Rectal smooth muscle tissue (tissue), 1 donor: ENCODE measurements at regions not wholly inside any gene's neighbourhood (a gene's known extent, or its start where the extent isn't known, plus 50 kb on each side); places are given as distances from the start of the nearest gene placed in this dataset.

Experiments
- H3K27ac ChIP-seq: one replicate; pipeline ENCODE4 v1.7.0; 2013; ENCODE audit warnings: low read depth, low read length, inconsistent platforms
- H3K27me3 ChIP-seq: one replicate; pipeline ENCODE4 v1.7.0; 2013; ENCODE audit warnings: low read length; ENCODE audit not compliant: control insufficient read depth, insufficient read depth
- H3K36me3 ChIP-seq: one replicate; pipeline ENCODE4 v1.7.0; 2013; ENCODE audit warnings: low read length; ENCODE audit not compliant: control insufficient read depth, insufficient read depth
- H3K4me1 ChIP-seq: one replicate; pipeline ENCODE4 v1.7.0; 2013; ENCODE audit warnings: low read length; ENCODE audit not compliant: control insufficient read depth, insufficient read depth
- H3K4me3 ChIP-seq: one replicate; pipeline ENCODE4 v1.7.0; 2013; ENCODE audit warnings: low read length
- H3K9ac ChIP-seq: one replicate; pipeline ENCODE4 v1.7.0; 2013; ENCODE audit warnings: low read length

- Histone ChIP-seq H3K4me3 (no peak overlapping the region), H3K36me3 (no peaks in the 10 kb centered on the region), H3K4me1 (no peaks in the 10 kb centered on the region), H3K9ac (no peak overlapping the region), H3K27me3 (peaks cover 2% of the 10 kb centered on the region), H3K27ac (no peak overlapping the region)
Measured at GRCh38 chr13:111919286-111919685, 147.7 kb upstream of the SOX1 start.

- peaks cover 2% of the 10 kb centered on the region for H3K27me3 ChIP-seq
- H3K4me1 ChIP-seq, result no peaks in the 10 kb centered on the region
- no peak overlapping the region for H3K9ac ChIP-seq
- H3K4me3 ChIP-seq, result no peak overlapping the region
- H3K36me3 ChIP-seq, result no peaks in the 10 kb centered on the region
- no peak overlapping the region for H3K27ac ChIP-seq
Measured at GRCh38 chr13:111919849-111920248, 147.1 kb upstream of the SOX1 start.

DNA sequence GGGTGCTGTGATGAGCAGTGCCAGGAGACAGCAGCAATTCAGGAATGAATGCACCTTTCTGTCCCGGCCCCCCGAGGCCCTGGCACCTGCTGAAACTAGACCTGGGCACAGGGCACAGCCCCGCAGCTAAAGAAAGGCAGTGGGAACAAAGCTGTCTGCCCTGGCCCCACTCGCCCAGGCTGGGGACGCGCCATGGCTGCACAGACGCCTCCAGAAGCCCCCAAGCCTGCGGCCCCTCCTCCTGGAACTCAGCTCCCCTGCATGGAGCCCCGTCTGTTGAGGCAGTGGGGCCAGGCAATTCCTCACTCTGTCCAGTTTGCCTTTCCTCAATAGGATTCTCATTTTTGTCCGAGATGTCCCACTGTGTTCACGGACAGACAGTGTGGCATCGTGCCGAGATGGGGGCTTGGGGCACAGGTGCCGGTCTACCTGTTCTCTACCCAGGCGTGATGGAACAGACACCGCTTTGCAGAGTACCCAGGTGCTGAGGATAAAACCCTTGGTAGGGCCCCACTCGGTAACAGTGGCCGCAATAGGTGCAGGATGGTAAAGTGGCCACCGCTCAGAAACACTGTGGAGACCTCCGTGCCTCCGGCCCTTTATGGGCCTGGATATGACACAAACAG lies 146.5 kb upstream of the SOX1 start:
- H3K27ac ChIP-seq, result no peak overlapping the region
- no peak overlapping the region for H3K4me3 ChIP-seq
- no peaks in the 10 kb centered on the region for H3K36me3 ChIP-seq
- H3K9ac ChIP-seq, result no peak overlapping the region
- H3K4me1 ChIP-seq, result no peaks in the 10 kb centered on the region
- H3K27me3 ChIP-seq, result peaks cover 2% of the 10 kb centered on the region

DNA sequence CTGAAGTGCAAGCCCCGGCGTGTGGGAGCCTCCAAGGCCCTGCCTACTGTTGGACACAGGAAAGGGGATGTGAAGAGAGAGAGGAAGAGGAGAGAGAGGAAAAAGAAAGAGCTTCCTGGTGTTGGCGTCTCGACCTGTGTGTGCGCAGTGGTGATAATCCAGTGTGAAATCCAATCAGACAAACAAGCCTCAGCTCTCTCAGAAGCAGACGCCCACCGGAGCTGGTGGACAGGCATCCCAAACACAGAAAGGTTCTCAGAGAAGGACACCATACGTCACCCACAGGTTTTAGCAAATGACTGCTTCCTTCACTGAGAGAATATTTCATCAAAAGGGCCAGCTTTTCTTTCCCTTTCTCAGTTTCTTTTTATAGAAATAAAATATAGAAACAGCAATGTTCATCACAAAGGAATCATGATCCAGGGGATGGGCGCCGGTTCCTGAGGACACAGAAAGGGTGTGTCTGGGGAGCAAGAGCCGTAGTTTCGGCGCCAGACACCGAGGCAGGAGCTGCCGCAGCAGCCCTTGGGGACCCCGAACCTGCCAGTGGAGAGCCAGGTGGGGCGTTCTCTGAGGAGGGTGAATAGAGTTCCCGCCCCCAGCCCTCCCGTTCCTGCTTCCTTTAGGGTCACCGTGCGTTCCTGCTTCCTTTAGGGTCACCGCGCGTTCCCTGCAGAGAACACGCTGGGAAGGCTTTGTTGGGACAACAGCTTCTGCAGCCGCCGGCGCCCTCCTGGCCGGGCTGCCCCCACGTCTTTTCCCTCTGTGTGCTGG lies 145.8 kb upstream of the SOX1 start:
- Histone ChIP-seq H3K27me3 (peaks cover 2% of the 10 kb centered on the region), H3K27ac (no peak overlapping the region), H3K4me3 (no peak overlapping the region), H3K9ac (no peak overlapping the region), H3K36me3 (no peaks in the 10 kb centered on the region), H3K4me1 (no peaks in the 10 kb centered on the region)

GRCh38 chr13:111922086-111922485 lies 144.9 kb upstream of the SOX1 start:
- H3K27ac ChIP-seq, result no peak overlapping the region
- peaks cover 2% of the 10 kb centered on the region for H3K27me3 ChIP-seq
- no peak overlapping the region for H3K9ac ChIP-seq
- H3K4me3 ChIP-seq, result no peak overlapping the region
- no peaks in the 10 kb centered on the region for H3K4me1 ChIP-seq
- H3K36me3 ChIP-seq, result no peaks in the 10 kb centered on the region

DNA sequence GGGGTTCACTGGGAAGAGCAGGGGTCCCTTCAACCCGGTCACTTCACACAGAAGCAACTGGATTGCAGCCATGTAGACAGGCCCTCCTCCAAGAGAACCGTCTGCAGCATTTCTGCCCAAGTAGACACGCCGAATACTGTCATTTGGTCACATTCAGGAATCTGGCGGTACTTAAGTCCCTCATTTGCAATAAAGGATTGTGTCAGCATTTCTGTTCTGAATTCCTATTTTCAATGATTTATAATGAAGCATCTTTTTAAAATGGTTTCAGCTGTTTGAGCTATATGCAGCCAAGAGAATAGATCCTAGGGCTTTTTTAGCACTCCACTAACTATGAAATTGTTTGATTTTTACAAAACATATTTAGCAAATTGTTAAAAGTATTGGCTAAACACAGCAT lies 143.5 kb upstream of the SOX1 start:
- H3K27me3 ChIP-seq, result peaks cover 2% of the 10 kb centered on the region
- no peak overlapping the region for H3K9ac ChIP-seq
- no peaks in the 10 kb centered on the region for H3K36me3 ChIP-seq
- H3K4me3 ChIP-seq, result no peak overlapping the region
- H3K27ac ChIP-seq, result no peak overlapping the region
- H3K4me1 ChIP-seq, result no peaks in the 10 kb centered on the region

DNA sequence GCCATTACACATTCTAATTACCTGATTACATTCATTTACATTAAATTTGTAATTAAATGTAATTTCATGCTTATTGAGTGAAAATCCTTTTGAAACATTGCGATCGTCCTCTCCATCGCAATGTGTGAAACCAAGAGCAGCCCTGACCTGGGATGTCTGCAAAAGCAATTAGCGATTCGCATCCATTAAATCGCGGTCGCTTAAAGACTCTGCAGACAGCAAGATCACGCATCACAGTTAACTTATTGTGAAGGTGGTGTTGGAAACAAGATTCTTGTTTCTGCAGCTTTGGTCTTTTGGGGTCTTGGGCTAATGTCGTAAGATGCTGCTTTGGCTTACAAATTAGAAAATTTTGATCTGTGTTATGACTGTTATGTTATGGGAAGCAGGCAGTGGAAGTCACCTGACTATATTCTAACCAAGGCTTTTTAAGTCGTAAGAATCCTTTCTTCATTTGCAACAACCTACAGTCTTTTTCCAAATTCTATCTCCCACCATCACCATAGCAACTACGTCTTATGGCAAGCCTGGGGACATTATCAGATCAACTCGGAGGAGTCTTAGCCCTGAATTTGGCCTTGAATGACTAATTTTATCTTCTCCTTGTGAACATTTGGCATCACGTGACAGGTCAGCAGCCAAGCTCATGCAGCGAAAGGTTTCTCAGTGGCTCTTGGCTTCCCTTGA lies 142.8 kb upstream of the SOX1 start:
- H3K27ac ChIP-seq, result no peak overlapping the region
- no peak overlapping the region for H3K4me3 ChIP-seq
- H3K36me3 ChIP-seq, result no peaks in the 10 kb centered on the region
- no peaks in the 10 kb centered on the region for H3K4me1 ChIP-seq
- H3K27me3 ChIP-seq, result peaks cover 2% of the 10 kb centered on the region
- no peak overlapping the region for H3K9ac ChIP-seq

DNA sequence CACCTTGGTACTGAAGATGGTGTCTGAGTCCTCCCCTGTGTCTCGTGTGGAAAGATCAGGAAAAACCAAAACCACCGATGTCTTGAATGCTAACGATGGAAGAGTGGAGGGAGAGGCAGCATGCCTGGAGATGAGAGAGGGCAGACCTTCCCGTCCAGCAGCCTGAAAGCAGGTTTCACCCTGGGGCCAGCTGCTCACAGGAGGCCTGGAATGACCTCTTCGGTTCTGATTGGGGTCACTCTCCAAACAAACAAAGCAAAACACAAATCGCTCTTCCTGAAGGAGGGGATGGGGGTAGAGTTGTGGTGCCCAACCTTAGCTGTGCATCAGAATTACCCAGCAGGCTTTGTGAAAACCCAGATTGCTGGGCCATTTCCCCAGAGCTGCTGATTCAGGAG lies 142.3 kb upstream of the SOX1 start:
- Histone ChIP-seq H3K27ac (no peak overlapping the region), H3K36me3 (no peaks in the 10 kb centered on the region), H3K4me1 (no peaks in the 10 kb centered on the region), H3K9ac (no peak overlapping the region), H3K27me3 (peaks cover 2% of the 10 kb centered on the region), H3K4me3 (no peak overlapping the region)

DNA sequence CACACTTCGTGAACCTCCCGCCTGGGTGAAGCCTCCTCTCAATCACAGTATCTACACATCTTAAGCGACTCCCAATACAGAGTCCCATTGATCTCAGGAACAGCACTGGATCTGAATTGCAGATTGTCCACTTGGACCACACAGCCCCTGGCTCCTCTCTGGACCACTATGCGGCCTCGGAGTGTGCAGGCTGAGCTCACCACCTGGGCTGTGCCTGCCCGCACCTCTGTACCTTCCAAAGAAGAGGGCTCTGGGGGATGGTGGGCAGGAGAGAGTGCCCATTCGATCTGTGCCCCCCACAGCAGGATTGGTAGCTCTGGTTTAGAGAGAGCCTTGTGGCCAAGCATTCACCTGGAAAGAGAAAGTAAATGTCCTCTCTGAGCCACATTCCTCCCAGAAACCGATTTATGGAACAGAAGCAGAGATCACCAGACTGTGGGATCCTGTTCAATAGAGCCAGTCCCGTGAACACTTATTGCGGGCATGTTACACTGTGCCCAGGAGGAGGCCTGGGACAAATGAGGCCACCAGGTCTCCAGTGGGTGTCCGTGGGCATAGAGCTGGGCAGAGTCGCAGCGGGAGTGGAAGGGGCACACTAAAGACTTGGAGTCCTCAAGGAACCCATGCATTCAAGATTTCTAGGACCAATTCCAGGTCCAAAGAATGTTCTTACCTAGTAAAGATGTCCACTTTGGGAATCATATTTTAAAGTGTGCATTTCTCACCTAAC lies 141.6 kb upstream of the SOX1 start:
- H3K4me3 ChIP-seq, result no peak overlapping the region
- no peak overlapping the region for H3K9ac ChIP-seq
- no peak overlapping the region for H3K27ac ChIP-seq
- H3K4me1 ChIP-seq, result no peaks in the 10 kb centered on the region
- H3K36me3 ChIP-seq, result no peaks in the 10 kb centered on the region
- peaks cover 2% of the 10 kb centered on the region for H3K27me3 ChIP-seq

GRCh38 chr13:111926501-111927180 lies 140.3 kb upstream of the SOX1 start:
- peaks cover 1% of the 10 kb centered on the region for H3K27me3 ChIP-seq
- H3K9ac ChIP-seq, result no peak overlapping the region
- no peaks in the 10 kb centered on the region for H3K36me3 ChIP-seq
- H3K4me1 ChIP-seq, result no peaks in the 10 kb centered on the region
- H3K4me3 ChIP-seq, result no peak overlapping the region
- no peak overlapping the region for H3K27ac ChIP-seq

GRCh38 chr13:111927181-111927540 lies 139.8 kb upstream of the SOX1 start:
- Histone ChIP-seq H3K36me3 (no peaks in the 10 kb centered on the region), H3K9ac (no peak overlapping the region), H3K4me1 (no peaks in the 10 kb centered on the region), H3K27me3 (no peaks in the 10 kb centered on the region), H3K27ac (no peak overlapping the region), H3K4me3 (no peak overlapping the region)

- H3K4me1 ChIP-seq, result no peaks in the 10 kb centered on the region
- no peaks in the 10 kb centered on the region for H3K36me3 ChIP-seq
- H3K27ac ChIP-seq, result no peak overlapping the region
- H3K9ac ChIP-seq, result no peak overlapping the region
- H3K4me3 ChIP-seq, result no peak overlapping the region
- H3K27me3 ChIP-seq, result no peaks in the 10 kb centered on the region
Measured at GRCh38 chr13:111929036-111929616, 137.8 kb upstream of the SOX1 start.
